ENCODE measurements at regions not wholly inside any gene's neighbourhood (a gene's known extent, or its start where the extent isn't known, plus 50 kb on each side); places are given as distances from the start of the nearest gene placed in this dataset.

DNA sequence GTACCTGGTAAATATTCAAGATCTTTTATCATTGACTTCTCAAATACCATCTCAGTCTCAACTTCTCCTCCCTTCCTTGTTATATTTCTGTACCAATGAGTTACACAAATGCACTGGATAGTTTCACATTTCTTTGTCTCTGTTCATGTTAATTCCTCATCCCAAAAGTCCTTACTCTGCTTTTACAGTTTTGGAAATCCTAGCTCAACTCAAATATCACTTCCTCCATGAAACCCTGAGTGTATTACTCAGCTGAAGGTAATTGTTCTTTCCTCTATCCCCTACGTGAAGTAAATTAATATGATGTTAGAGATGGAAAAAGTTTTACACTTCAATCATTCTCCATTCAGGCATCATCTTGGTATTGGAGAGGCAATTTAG is 241.5 kb downstream of the TLE4 start:
- no peak overlapping the region for H4K91ac ChIP-seq (ENCODE audit: low read length)
- no peak for DNase-seq
- peaks cover 1% of the 10 kb centered on the region for H3K4me1 ChIP-seq (ENCODE audit: control insufficient read depth, insufficient read depth, low read depth, low read length)
- H2BK15ac ChIP-seq (ENCODE audit: low read depth, poor library complexity, severe bottlenecking): no peak overlapping the region
- no peak overlapping the region for H3K27ac ChIP-seq (ENCODE audit: low read length, poor library complexity, severe bottlenecking)
- no peak overlapping the region for H2BK120ac ChIP-seq (ENCODE audit: low read depth, low read length)
- no peaks in the 10 kb centered on the region for H3K9me3 ChIP-seq (ENCODE audit: control insufficient read depth, low read length)
- no peaks in the 10 kb centered on the region for H3K79me1 ChIP-seq (replicated peaks; ENCODE audit: low read length, poor library complexity, severe bottlenecking)
- no peak overlapping the region for H2AK5ac ChIP-seq (ENCODE audit: low read length, severe bottlenecking)
- H2AFZ ChIP-seq (ENCODE audit: low read depth, low read length): no peak overlapping the region
- no peak overlapping the region for H3K4ac ChIP-seq (ENCODE audit: low read depth in 1 of 2, low read length in 2 of 2)
- H3K4me3 ChIP-seq (ENCODE audit: insufficient read depth in 1 of 2, low read depth in 1 of 2, low read length in 2 of 2): no peak overlapping the region
- no CpG with 5 or more reads among the region's 1 CpG for WGBS
- H3K9ac ChIP-seq (ENCODE audit: low read length): no peak overlapping the region
- no peak overlapping the region for H2BK12ac ChIP-seq (ENCODE audit: low read length in 2 of 2)
- H4K8ac ChIP-seq (ENCODE audit: low read length): no peak overlapping the region
- H3K14ac ChIP-seq (ENCODE audit: low read length in 2 of 2): no peak overlapping the region
- H3K36me3 ChIP-seq (ENCODE audit: control insufficient read depth in 1 of 2, insufficient read depth in 2 of 2, low read depth in 1 of 2, low read length in 2 of 2): no peaks in the 10 kb centered on the region
- H3K4me2 ChIP-seq (ENCODE audit: low read length, poor library complexity, severe bottlenecking): no peak overlapping the region
- peaks cover 0 to 11% of the 10 kb centered on the region in 2 experiments for H3K27me3 ChIP-seq (ENCODE audit: control insufficient read depth in 1 of 2, insufficient read depth in 1 of 2, low read length in 2 of 2)
- no peak overlapping the region for H3K23ac ChIP-seq (ENCODE audit: low read length in 2 of 2)
- H2BK5ac ChIP-seq (ENCODE audit: low read depth, low read length, poor library complexity, severe bottlenecking): no peak overlapping the region
- H3K18ac ChIP-seq (ENCODE audit: low read depth in 1 of 2, low read length in 2 of 2): no peak overlapping the region

DNA sequence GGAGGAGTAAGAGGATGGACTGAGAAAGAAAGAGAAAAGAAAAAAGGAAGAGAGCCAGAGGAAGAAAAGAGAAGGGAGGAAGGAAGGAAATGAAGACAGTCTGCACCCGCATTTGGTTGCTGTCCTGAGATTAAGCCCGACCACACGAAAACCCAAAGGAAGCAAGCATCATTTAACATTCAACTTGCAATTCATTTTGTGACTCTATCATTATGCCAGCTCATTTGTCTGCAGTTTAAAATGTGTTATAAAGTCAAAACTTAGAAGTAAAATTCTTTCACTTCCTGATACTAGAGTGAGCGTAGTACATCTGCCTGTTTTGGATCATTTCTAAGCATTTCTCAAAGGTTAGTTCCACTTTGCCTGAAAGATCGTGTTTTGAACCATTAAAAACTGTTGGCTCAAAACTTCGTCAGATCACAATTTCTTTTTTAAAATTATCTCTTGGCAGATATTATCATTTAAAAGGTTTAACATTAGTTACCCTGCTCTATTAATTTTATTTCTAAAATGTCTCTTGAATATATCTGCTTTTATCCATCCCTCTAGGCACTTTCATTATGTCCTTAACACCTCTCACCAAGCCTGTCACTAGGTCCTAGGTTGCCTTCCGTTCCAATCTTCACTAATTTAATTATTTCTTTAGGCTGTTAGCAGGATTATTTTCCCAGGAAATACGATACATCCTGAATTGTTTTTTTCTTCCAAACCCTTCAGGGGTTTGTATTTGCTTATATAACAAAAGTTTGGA is 240.9 kb downstream of the TLE4 start:
- H3K4me3 ChIP-seq (ENCODE audit: insufficient read depth in 1 of 2, low read depth in 1 of 2, low read length in 2 of 2): peak overlapping the region in 1 of 2 experiments; percentile 3
- H3K4me2 ChIP-seq (ENCODE audit: low read length, poor library complexity, severe bottlenecking): no peak overlapping the region
- no peak overlapping the region for H3K9ac ChIP-seq (ENCODE audit: low read length)
- no peak overlapping the region for H2AFZ ChIP-seq (ENCODE audit: low read depth, low read length)
- peaks cover 1% of the 10 kb centered on the region for H3K4me1 ChIP-seq (ENCODE audit: control insufficient read depth, insufficient read depth, low read depth, low read length)
- H4K8ac ChIP-seq (ENCODE audit: low read length): no peak overlapping the region
- H3K79me1 ChIP-seq (replicated peaks; ENCODE audit: low read length, poor library complexity, severe bottlenecking): no peaks in the 10 kb centered on the region
- no peak overlapping the region for H4K91ac ChIP-seq (ENCODE audit: low read length)
- no peak overlapping the region for H2BK5ac ChIP-seq (ENCODE audit: low read depth, low read length, poor library complexity, severe bottlenecking)
- no peak overlapping the region for H2AK5ac ChIP-seq (ENCODE audit: low read length, severe bottlenecking)
- H2BK120ac ChIP-seq (ENCODE audit: low read depth, low read length): no peak overlapping the region
- no peak overlapping the region for H3K14ac ChIP-seq (ENCODE audit: low read length in 2 of 2)
- no peak overlapping the region for H3K4ac ChIP-seq (ENCODE audit: low read depth in 1 of 2, low read length in 2 of 2)
- no peak overlapping the region for H3K23ac ChIP-seq (ENCODE audit: low read length in 2 of 2)
- no peak overlapping the region for H3K18ac ChIP-seq (ENCODE audit: low read depth in 1 of 2, low read length in 2 of 2)
- WGBS: 73% methylated on average over 5 of the region's 8 CpGs
- H3K9me3 ChIP-seq (ENCODE audit: control insufficient read depth, low read length): no peaks in the 10 kb centered on the region
- DNase-seq: no peak
- peaks cover 0 to 13% of the 10 kb centered on the region in 2 experiments for H3K27me3 ChIP-seq (ENCODE audit: control insufficient read depth in 1 of 2, insufficient read depth in 1 of 2, low read length in 2 of 2)
- H2BK15ac ChIP-seq (ENCODE audit: low read depth, poor library complexity, severe bottlenecking): no peak overlapping the region
- no peak overlapping the region for H2BK12ac ChIP-seq (ENCODE audit: low read length in 2 of 2)
- H3K27ac ChIP-seq (ENCODE audit: low read length, poor library complexity, severe bottlenecking): no peak overlapping the region
- H3K36me3 ChIP-seq (ENCODE audit: control insufficient read depth in 1 of 2, insufficient read depth in 2 of 2, low read depth in 1 of 2, low read length in 2 of 2): no peaks in the 10 kb centered on the region

DNA sequence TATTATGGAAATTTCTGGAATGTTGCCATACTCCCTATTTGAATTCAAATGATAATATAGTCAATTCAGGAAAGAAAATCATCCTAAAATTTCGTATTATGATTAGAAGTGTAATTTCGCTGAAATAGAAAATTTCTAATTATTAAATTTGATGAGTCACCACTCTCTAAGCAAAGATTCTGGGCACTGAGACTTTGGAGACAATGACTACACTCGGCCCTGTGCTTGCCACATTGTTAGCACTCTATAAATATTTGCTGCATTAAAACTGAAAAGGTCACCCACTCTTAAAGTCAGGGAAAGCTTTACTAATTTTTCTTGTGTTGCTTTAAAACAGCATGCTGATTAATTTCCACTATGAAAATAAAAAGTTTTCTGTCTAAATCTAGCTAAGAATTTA is 240.3 kb downstream of the TLE4 start:
- Histone ChIP-seq H2BK5ac (ENCODE audit: low read depth, low read length, poor library complexity, severe bottlenecking) (no peak overlapping the region), H3K18ac (ENCODE audit: low read depth in 1 of 2, low read length in 2 of 2) (no peak overlapping the region), H2BK15ac (ENCODE audit: low read depth, poor library complexity, severe bottlenecking) (no peak overlapping the region), H3K9ac (ENCODE audit: low read length) (no peak overlapping the region), H2AK5ac (ENCODE audit: low read length, severe bottlenecking) (no peak overlapping the region), H3K14ac (ENCODE audit: low read length in 2 of 2) (no peak overlapping the region), H3K4me1 (ENCODE audit: control insufficient read depth, insufficient read depth, low read depth, low read length) (peaks cover 1% of the 10 kb centered on the region), H3K4me3 (ENCODE audit: insufficient read depth in 1 of 2, low read depth in 1 of 2, low read length in 2 of 2) (peak overlapping the region in 1 of 2 experiments; percentile 3), H3K4me2 (ENCODE audit: low read length, poor library complexity, severe bottlenecking) (no peak overlapping the region), H2BK120ac (ENCODE audit: low read depth, low read length) (no peak overlapping the region), H3K9me3 (ENCODE audit: control insufficient read depth, low read length) (no peaks in the 10 kb centered on the region), H3K23ac (ENCODE audit: low read length in 2 of 2) (no peak overlapping the region), H2AFZ (ENCODE audit: low read depth, low read length) (no peak overlapping the region), H3K27ac (ENCODE audit: low read length, poor library complexity, severe bottlenecking) (no peak overlapping the region), H3K36me3 (ENCODE audit: control insufficient read depth in 1 of 2, insufficient read depth in 2 of 2, low read depth in 1 of 2, low read length in 2 of 2) (no peaks in the 10 kb centered on the region), H4K8ac (ENCODE audit: low read length) (no peak overlapping the region), H3K79me1 (replicated peaks; ENCODE audit: low read length, poor library complexity, severe bottlenecking) (no peaks in the 10 kb centered on the region), H3K4ac (ENCODE audit: low read depth in 1 of 2, low read length in 2 of 2) (no peak overlapping the region), H3K27me3 (ENCODE audit: control insufficient read depth in 1 of 2, insufficient read depth in 1 of 2, low read length in 2 of 2) (peaks cover 0 to 18% of the 10 kb centered on the region in 2 experiments), H4K91ac (ENCODE audit: low read length) (no peak overlapping the region), H2BK12ac (ENCODE audit: low read length in 2 of 2) (no peak overlapping the region)
- no peak for DNase-seq
- WGBS: 100% methylated on average over 1 of the region's 3 CpGs

DNA sequence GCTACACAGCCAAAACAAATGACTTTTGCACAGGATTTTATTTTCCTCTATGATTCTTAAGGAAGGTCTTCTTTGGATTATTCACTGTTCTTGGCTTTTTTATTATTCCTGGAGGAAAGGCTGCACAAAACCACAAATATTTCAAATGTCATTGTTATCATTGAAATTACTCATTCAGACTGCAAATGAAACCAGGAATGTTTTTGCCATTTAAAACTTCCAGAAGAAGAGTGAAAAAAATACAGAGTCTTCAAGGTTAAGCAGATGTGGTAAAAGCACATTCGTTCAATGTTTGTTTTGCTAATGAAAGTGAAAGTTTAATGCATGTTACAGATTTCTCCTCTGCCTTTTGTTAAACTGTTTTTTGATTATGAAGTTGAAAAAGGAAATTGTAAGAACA is 238.2 kb downstream of the TLE4 start:
- H2BK120ac ChIP-seq (ENCODE audit: low read depth, low read length): no peak overlapping the region
- no peak overlapping the region for H2BK15ac ChIP-seq (ENCODE audit: low read depth, poor library complexity, severe bottlenecking)
- no peak overlapping the region for H2BK12ac ChIP-seq (ENCODE audit: low read length in 2 of 2)
- H3K4me3 ChIP-seq (ENCODE audit: insufficient read depth in 1 of 2, low read depth in 1 of 2, low read length in 2 of 2): peak overlapping the region in 1 of 2 experiments; percentile 44
- H3K27ac ChIP-seq (ENCODE audit: low read length, poor library complexity, severe bottlenecking): no peak overlapping the region
- H3K9ac ChIP-seq (ENCODE audit: low read length): peak overlapping the region; percentile 42
- no peaks in the 10 kb centered on the region for H3K79me1 ChIP-seq (replicated peaks; ENCODE audit: low read length, poor library complexity, severe bottlenecking)
- WGBS: 0% methylated on average over 1 of the region's 1 CpG
- H3K23ac ChIP-seq (ENCODE audit: low read length in 2 of 2): no peak overlapping the region
- no peak overlapping the region for H2AFZ ChIP-seq (ENCODE audit: low read depth, low read length)
- no peak overlapping the region for H2BK5ac ChIP-seq (ENCODE audit: low read depth, low read length, poor library complexity, severe bottlenecking)
- H3K14ac ChIP-seq (ENCODE audit: low read length in 2 of 2): no peak overlapping the region
- H4K8ac ChIP-seq (ENCODE audit: low read length): no peak overlapping the region
- H3K4ac ChIP-seq (ENCODE audit: low read depth in 1 of 2, low read length in 2 of 2): no peak overlapping the region
- peaks cover 0 to 14% of the 10 kb centered on the region in 2 experiments for H3K27me3 ChIP-seq (ENCODE audit: control insufficient read depth in 1 of 2, insufficient read depth in 1 of 2, low read length in 2 of 2)
- H3K4me1 ChIP-seq (ENCODE audit: control insufficient read depth, insufficient read depth, low read depth, low read length): peaks cover 1% of the 10 kb centered on the region
- no peaks in the 10 kb centered on the region for H3K36me3 ChIP-seq (ENCODE audit: control insufficient read depth in 1 of 2, insufficient read depth in 2 of 2, low read depth in 1 of 2, low read length in 2 of 2)
- no peak overlapping the region for H2AK5ac ChIP-seq (ENCODE audit: low read length, severe bottlenecking)
- no peaks in the 10 kb centered on the region for H3K9me3 ChIP-seq (ENCODE audit: control insufficient read depth, low read length)
- H3K18ac ChIP-seq (ENCODE audit: low read depth in 1 of 2, low read length in 2 of 2): no peak overlapping the region
- DNase-seq: peak; percentile 69
- no peak overlapping the region for H3K4me2 ChIP-seq (ENCODE audit: low read length, poor library complexity, severe bottlenecking)
- H4K91ac ChIP-seq (ENCODE audit: low read length): no peak overlapping the region

All from mesenchymal stem cell (in vitro differentiated cells and primary cell).